ENCODE measurements at regions not wholly inside any gene's neighbourhood (a gene's known extent, or its start where the extent isn't known, plus 50 kb on each side); places are given as distances from the start of the nearest gene placed in this dataset.
A peak's percentile ranks its signal among the peaks of the same experiment; 100 is the strongest.

DNA sequence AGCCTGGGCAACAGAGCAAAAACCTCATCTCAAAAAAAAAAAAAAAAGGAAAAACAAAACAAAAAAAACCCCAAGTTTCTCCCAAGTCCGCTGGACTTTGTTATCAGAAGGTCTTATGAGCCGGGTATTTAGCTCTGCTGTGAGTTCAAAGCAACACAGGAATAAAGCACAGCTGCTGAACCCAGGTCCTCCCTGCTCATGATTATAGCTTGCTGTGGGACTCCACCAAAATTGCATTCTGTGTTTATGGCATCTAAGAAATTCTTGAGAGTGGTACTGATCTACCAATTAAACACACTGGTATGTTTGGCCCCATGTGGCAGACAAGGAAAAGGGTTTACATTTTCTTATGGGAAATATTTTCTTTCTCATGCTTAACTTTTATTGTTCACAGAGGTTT, 93.6 kb upstream of the NEDD9 start:
- peaks cover 40% of the 10 kb centered on the region for H3K79me2 ChIP-seq (ENCODE audit: insufficient read depth, low read length)
- no peak for DNase-seq
- Mint-ChIP-seq H3K9me3 (peaks cover 0 to 4% (median 0%) of the 10 kb centered on the region in 7 donors), H3K36me3 (peaks cover 46 to 67% of the 10 kb centered on the region in 2 donors), H3K27ac (peak overlapping the region in 2 of 7 donors; percentile 68 to 77), H3K4me1 (peaks cover 69% of the 10 kb centered on the region), H3K27me3 (ENCODE audit: low read depth in 3 of 3) (peaks cover 1 to 2% (median 2%) of the 10 kb centered on the region in 3 donors), H3K4me3 (no peak overlapping the region)
- no peaks in the 10 kb centered on the region for H3K9me3 ChIP-seq (replicated peaks in 1 of 2; ENCODE audit: control insufficient read depth in 1 of 2, insufficient read depth in 1 of 2, low read length in 2 of 2)
- H3K9ac ChIP-seq (ENCODE audit: insufficient read depth, low read length, poor library complexity, severe bottlenecking): no peak overlapping the region
- H3K4me1 ChIP-seq (ENCODE audit: control insufficient read depth in 1 of 2, insufficient read depth in 2 of 2, low read length in 2 of 2): peaks cover 53 to 59% of the 10 kb centered on the region in 2 donors
- H3K4me3 ChIP-seq (replicated peaks in 1 of 3; ENCODE audit: low read depth in 2 of 3, low read length in 3 of 3): no peak overlapping the region
- H3K27me3 ChIP-seq (ENCODE audit: control insufficient read depth in 2 of 2, insufficient read depth in 2 of 2, low read length in 2 of 2): no peaks in the 10 kb centered on the region
- no CpG with 5 or more reads among the region's 2 CpGs for WGBS (ENCODE audit: insufficient coverage)
- no peak overlapping the region for H3K27ac ChIP-seq (ENCODE audit: low read depth in 1 of 2, low read length in 2 of 2)
- intact Hi-C loops (cut with micrococcal nuclease): loop anchor here in 1 of 2 donors (10.0 kb wide), 2 partner anchors 169 to 181 kb away; no protein-coding TSS in a partner anchor
- peaks cover 6 to 30% of the 10 kb centered on the region in 2 donors for H3K36me3 ChIP-seq (replicated peaks in 1 of 2; ENCODE audit: control insufficient read depth in 1 of 2, insufficient read depth in 2 of 2, low read length in 2 of 2)
- TF ChIP-seq, protein P1, sequence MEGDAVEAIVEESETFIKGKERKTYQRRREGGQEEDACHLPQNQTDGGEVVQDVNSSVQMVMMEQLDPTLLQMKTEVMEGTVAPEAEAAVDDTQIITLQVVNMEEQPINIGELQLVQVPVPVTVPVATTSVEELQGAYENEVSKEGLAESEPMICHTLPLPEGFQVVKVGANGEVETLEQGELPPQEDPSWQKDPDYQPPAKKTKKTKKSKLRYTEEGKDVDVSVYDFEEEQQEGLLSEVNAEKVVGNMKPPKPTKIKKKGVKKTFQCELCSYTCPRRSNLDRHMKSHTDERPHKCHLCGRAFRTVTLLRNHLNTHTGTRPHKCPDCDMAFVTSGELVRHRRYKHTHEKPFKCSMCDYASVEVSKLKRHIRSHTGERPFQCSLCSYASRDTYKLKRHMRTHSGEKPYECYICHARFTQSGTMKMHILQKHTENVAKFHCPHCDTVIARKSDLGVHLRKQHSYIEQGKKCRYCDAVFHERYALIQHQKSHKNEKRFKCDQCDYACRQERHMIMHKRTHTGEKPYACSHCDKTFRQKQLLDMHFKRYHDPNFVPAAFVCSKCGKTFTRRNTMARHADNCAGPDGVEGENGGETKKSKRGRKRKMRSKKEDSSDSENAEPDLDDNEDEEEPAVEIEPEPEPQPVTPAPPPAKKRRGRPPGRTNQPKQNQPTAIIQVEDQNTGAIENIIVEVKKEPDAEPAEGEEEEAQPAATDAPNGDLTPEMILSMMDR (IDR thresholded peaks at IDR 0.05): no peak
- no peak overlapping the region for H2AFZ ChIP-seq (ENCODE audit: insufficient read depth, low read depth, low read length, poor library complexity, severe bottlenecking)
- no peak overlapping the region for H3K4me2 ChIP-seq (replicated peaks; ENCODE audit: extremely low read depth, low read length, poor library complexity, severe bottlenecking)
- H4K20me1 ChIP-seq (ENCODE audit: insufficient read depth, low read length): no peaks in the 10 kb centered on the region

DNA sequence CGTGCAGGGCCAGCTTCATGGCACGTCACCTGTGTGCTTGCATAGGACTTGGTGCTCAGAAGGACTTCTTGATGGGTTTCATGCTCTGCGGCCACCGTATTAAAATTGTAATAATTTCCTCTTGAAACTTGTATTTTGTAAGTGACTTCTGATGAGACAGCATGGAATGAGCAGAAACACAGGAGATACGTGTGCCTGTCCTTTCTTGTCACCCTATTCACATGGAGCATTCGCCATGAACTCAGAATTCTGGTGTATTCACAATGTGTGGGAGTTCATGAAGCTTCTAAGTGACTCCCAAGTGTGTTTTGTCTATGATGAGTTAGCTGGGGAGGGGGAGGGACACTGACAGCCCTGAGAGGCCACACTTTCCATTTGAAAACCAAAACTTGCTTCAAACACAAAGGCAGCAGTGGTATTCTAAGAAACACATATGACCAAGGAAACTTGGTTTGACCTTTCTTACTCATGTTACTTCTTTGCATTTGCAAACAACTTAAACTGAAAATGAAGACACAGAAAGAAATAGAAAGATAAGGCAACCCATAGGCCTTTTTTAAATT, 92.1 kb upstream of the NEDD9 start:
- H3K79me2 ChIP-seq (ENCODE audit: insufficient read depth, low read length): peaks cover 45% of the 10 kb centered on the region
- H3K27ac ChIP-seq (ENCODE audit: low read depth in 1 of 2, low read length in 2 of 2): peak overlapping the region; percentile 97 to 98
- peak overlapping the region; percentile 31 for H3K4me2 ChIP-seq (replicated peaks; ENCODE audit: extremely low read depth, low read length, poor library complexity, severe bottlenecking)
- Mint-ChIP-seq H3K4me3 (peak overlapping the region; percentile 53 to 65), H3K36me3 (peaks cover 61 to 74% of the 10 kb centered on the region in 2 donors), H3K9me3 (peaks cover 0 to 4% (median 0%) of the 10 kb centered on the region in 7 donors), H3K27ac (peak overlapping the region; percentile 98 to 100 (median 99)), H3K27me3 (ENCODE audit: low read depth in 3 of 3) (peaks cover 1 to 2% (median 2%) of the 10 kb centered on the region in 3 donors), H3K4me1 (peaks cover 60% of the 10 kb centered on the region)
- H3K4me3 ChIP-seq (replicated peaks in 1 of 3; ENCODE audit: low read depth in 2 of 3, low read length in 3 of 3): peak overlapping the region in 1 of 3 experiments; percentile 42
- 100% methylated on average over 1 of the region's 6 CpGs for WGBS (ENCODE audit: insufficient coverage)
- no peak for DNase-seq
- peak overlapping the region; percentile 71 for H3K9ac ChIP-seq (ENCODE audit: insufficient read depth, low read length, poor library complexity, severe bottlenecking)
- intact Hi-C loops (cut with micrococcal nuclease): loop anchor here in 1 of 2 donors (5.0 to 10.0 kb wide), 3 partner anchors 88 to 180 kb away; no protein-coding TSS in a partner anchor
- no peak overlapping the region for H2AFZ ChIP-seq (ENCODE audit: insufficient read depth, low read depth, low read length, poor library complexity, severe bottlenecking)
- no peaks in the 10 kb centered on the region for H4K20me1 ChIP-seq (ENCODE audit: insufficient read depth, low read length)
- TF ChIP-seq, protein P1 (IDR thresholded peaks at IDR 0.05): no peak
- no peaks in the 10 kb centered on the region for H3K9me3 ChIP-seq (replicated peaks in 1 of 2; ENCODE audit: control insufficient read depth in 1 of 2, insufficient read depth in 1 of 2, low read length in 2 of 2)
- H3K4me1 ChIP-seq (ENCODE audit: control insufficient read depth in 1 of 2, insufficient read depth in 2 of 2, low read length in 2 of 2): peaks cover 39 to 45% of the 10 kb centered on the region in 2 donors
- peaks cover 6 to 30% of the 10 kb centered on the region in 2 donors for H3K36me3 ChIP-seq (replicated peaks in 1 of 2; ENCODE audit: control insufficient read depth in 1 of 2, insufficient read depth in 2 of 2, low read length in 2 of 2)
- no peaks in the 10 kb centered on the region for H3K27me3 ChIP-seq (ENCODE audit: control insufficient read depth in 2 of 2, insufficient read depth in 2 of 2, low read length in 2 of 2)
